GM21576 (cell line): ENCODE measurements at regions not wholly inside any gene's neighbourhood (a gene's known extent, or its start where the extent isn't known, plus 50 kb on each side); places are given as distances from the start of the nearest gene placed in this dataset.
"Not testable (repeated sequence)": the region's sequence is repeated elsewhere in the genome, so short reads cannot be mapped to it uniquely, and the experiment has no call there.

Source experiments
- ATAC-seq: cut with Tn5 transposase; IDR thresholded peaks from one replicate; pipeline ENCODE4 v1.9.1; 2021; ENCODE audit warnings: mild to moderate bottlenecking, moderate library complexity; ENCODE audit not compliant: unreplicated experiment

- no peak for ATAC-seq
These were observed 126.5 kb downstream of the VPREB1 start for GRCh38 chr22:22371031-22371541.

GRCh38 chr22:22372086-22372485 is 127.5 kb downstream of the VPREB1 start:
- no peak for ATAC-seq

GRCh38 chr22:22374163-22374562 is 129.6 kb downstream of the VPREB1 start:
- no peak for ATAC-seq

- no peak for ATAC-seq
These were observed 130.0 kb downstream of the VPREB1 start for GRCh38 chr22:22374579-22374978.

- ATAC-seq: no peak
These were observed 131.2 kb downstream of the VPREB1 start for GRCh38 chr22:22375576-22376351.

GRCh38 chr22:22376352-22376706 is 131.7 kb downstream of the VPREB1 start:
- ATAC-seq: no peak

- not testable (repeated sequence) for ATAC-seq
These were observed 131.7 kb downstream of the ZNF280B start for GRCh38 chr22:22376884-22377283.

- ATAC-seq: no peak
These were observed 131.2 kb downstream of the ZNF280B start for GRCh38 chr22:22377335-22377734.

- no peak for ATAC-seq
These were observed 129.8 kb downstream of the ZNF280B start for GRCh38 chr22:22378446-22379415.

GRCh38 chr22:22380098-22381030 is 128.2 kb downstream of the ZNF280B start:
- no peak for ATAC-seq

- not testable (repeated sequence) for ATAC-seq
These were observed 127.2 kb downstream of the ZNF280B start for GRCh38 chr22:22381292-22381691.

GRCh38 chr22:22384267-22384666 is 124.3 kb downstream of the ZNF280B start:
- ATAC-seq: no peak

GRCh38 chr22:22384668-22385244 is 123.8 kb downstream of the ZNF280B start:
- no peak for ATAC-seq

- ATAC-seq: no peak
These were observed 121.7 kb downstream of the ZNF280B start for GRCh38 chr22:22386602-22387385.

GRCh38 chr22:22387386-22387736 is 121.2 kb downstream of the ZNF280B start:
- no peak for ATAC-seq

- ATAC-seq: no peak
These were observed 120.5 kb downstream of the ZNF280B start for GRCh38 chr22:22388090-22388489.

- no peak for ATAC-seq
These were observed 120.0 kb downstream of the ZNF280B start for GRCh38 chr22:22388494-22388893.

GRCh38 chr22:22389467-22389866 is 119.1 kb downstream of the ZNF280B start:
- no peak for ATAC-seq

- ATAC-seq: no peak
These were observed 117.6 kb downstream of the ZNF280B start for GRCh38 chr22:22390989-22391388.

- no peak for ATAC-seq
These were observed 117.0 kb downstream of the ZNF280B start for GRCh38 chr22:22391543-22391942.
